Psoas muscle (tissue), 7 donors: ENCODE measurements at regions not wholly inside any gene's neighbourhood (a gene's known extent, or its start where the extent isn't known, plus 50 kb on each side); places are given as distances from the start of the nearest gene placed in this dataset.
"Not testable (repeated sequence)": the region's sequence is repeated elsewhere in the genome, so short reads cannot be mapped to it uniquely, and the experiment has no call there.

Source experiments
- ATAC-seq, 4 donors: fragments of 200-7000 bp; cut with Tn5 transposase; one replicate each; pipeline ENCODE4 v1.9.1; 2020; ENCODE audit warnings: moderate library complexity in 3 of 4, mild to moderate bottlenecking in 2 of 4
- DNase-seq, 2 donors: peaks; one replicate each; pipeline ENCODE4 v3.0.0-alpha.2; 2020
- H3K27ac ChIP-seq: fragments of 200-600 bp; one replicate; pipeline ENCODE4 v1.8.0; 2022
- H3K27me3 ChIP-seq, 3 donors: fragments of 200-600 bp in 1 of 3; one replicate each; pipeline versions ENCODE4 v1.6.1 to v1.8.0; 2013 to 2022; ENCODE audit warnings: low read length in 2 of 3, mild to moderate bottlenecking in 2 of 3, moderate library complexity in 1 of 3; ENCODE audit not compliant: insufficient read depth in 3 of 3
- H3K36me3 ChIP-seq, 2 donors: fragments of 200-600 bp in 1 of 2; one replicate each; pipeline versions ENCODE4 v1.6.1 to v1.8.0; 2013 to 2022; ENCODE audit warnings: low read depth in 1 of 2, mild to moderate bottlenecking in 1 of 2, moderate library complexity in 1 of 2; ENCODE audit not compliant: insufficient read depth in 1 of 2
- H3K4me1 ChIP-seq: fragments of 200-600 bp; one replicate; pipeline ENCODE4 v1.8.0; 2022
- H3K4me3 ChIP-seq: fragments of 200-600 bp; one replicate; pipeline ENCODE4 v1.8.0; 2022; ENCODE audit warnings: mild to moderate bottlenecking
- H3K9me3 ChIP-seq: fragments of 200-600 bp; one replicate; pipeline ENCODE4 v1.8.0; 2022
- WGBS, 3 donors: extraction: QIAGEN DNeasy Blood & Tissue Kit; methylation state at CpG; one replicate each; pipeline versions ENCODE4 v1.1.6 to v1.1.7; 2013; 5-methylcytosine and 5-hydroxymethylcytosine counted together
- intact Hi-C, 2 donors: fragments of 100-400 bp; cut with DNase I; formaldehyde crosslinking; loops; one replicate each; pipeline versions ENCODE4 v1.11.0 to v1.14.2; 2022
- TF ChIP-seq, protein P1 (sequence below): fragments of 200-600 bp; IDR thresholded peaks from one replicate; pipeline ENCODE4 v1.8.0; 2022; ENCODE audit warnings: antibody characterized with exemption
- donor health status: healthy with polysubstance abuse.
- donor health status: DM: no; HTN: no; CAD: no; lungs with moderate emphysema.
- donor health status: Bipolar disorder and iron deficiency.
- donor health status: healthy.
- donor health status: DM: yes; HTN: yes; CAD: no.
- donor health status: DM: no; HTN: no; CAD: no.
- donor health status: DM: yes; HTN: yes; CAD: no.

DNA sequence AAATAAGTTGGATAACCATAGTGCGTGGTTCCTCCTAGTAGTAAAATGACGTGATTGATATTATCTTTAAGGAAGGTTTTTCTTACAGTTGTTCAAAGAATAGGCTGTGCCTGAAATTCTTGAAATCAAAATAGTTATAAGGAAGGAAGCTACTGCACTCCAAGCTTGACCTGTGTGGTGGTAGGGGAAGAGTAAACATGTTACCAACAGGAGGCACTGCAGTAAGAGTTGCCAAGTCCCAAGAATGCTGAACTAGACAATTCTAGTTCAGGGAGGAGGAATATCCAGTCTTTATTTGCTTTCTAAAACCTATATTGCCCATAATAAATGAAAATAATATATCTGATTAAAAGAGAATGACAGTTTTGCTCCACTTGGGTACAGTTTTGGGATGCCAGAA lies 764.5 kb downstream of the TMTC2 start:
- no peaks in the 10 kb centered on the region for H3K27me3 ChIP-seq
- DNase-seq (no peak), ATAC-seq (no peak)
- H3K4me1 ChIP-seq = no peaks in the 10 kb centered on the region
- H3K4me3 ChIP-seq = no peak overlapping the region
- TF ChIP-seq, protein P1, sequence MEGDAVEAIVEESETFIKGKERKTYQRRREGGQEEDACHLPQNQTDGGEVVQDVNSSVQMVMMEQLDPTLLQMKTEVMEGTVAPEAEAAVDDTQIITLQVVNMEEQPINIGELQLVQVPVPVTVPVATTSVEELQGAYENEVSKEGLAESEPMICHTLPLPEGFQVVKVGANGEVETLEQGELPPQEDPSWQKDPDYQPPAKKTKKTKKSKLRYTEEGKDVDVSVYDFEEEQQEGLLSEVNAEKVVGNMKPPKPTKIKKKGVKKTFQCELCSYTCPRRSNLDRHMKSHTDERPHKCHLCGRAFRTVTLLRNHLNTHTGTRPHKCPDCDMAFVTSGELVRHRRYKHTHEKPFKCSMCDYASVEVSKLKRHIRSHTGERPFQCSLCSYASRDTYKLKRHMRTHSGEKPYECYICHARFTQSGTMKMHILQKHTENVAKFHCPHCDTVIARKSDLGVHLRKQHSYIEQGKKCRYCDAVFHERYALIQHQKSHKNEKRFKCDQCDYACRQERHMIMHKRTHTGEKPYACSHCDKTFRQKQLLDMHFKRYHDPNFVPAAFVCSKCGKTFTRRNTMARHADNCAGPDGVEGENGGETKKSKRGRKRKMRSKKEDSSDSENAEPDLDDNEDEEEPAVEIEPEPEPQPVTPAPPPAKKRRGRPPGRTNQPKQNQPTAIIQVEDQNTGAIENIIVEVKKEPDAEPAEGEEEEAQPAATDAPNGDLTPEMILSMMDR = no peak
- intact Hi-C loops = no loop called here
- H3K27ac ChIP-seq = no peak overlapping the region
- 85 to 87% (median 86%) methylated on average over 2 of the region's 2 CpGs for WGBS, 3 donors
- H3K36me3 ChIP-seq = no peaks in the 10 kb centered on the region
- H3K9me3 ChIP-seq = no peaks in the 10 kb centered on the region

DNA sequence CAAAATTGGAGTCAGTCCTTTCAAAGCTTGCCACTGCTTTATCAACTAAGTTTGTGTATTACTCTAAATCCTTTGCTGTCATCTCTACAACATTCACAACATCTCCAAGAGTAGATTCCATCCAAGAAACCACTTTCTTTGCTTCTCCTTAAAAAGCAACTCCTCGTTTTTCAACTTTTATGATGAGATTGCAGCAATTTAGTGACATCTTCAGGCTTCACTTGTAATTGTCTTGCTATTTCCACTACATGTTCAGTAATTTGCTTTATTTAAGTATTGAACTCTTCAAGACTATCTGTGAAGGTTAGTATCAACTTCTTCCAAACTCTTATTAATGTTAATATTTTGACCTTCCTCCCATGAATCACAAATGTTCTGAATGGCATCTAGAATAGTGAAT lies 747.9 kb downstream of the TMTC2 start:
- ATAC-seq (no peak), DNase-seq (no peak)
- no peaks in the 10 kb centered on the region for H3K4me1 ChIP-seq
- no peak overlapping the region for H3K4me3 ChIP-seq
- no peaks in the 10 kb centered on the region for H3K27me3 ChIP-seq
- no peaks in the 10 kb centered on the region for H3K36me3 ChIP-seq
- TF ChIP-seq, protein P1 = no peak
- no peaks in the 10 kb centered on the region for H3K9me3 ChIP-seq
- intact Hi-C loops = no loop called here
- WGBS, 3 donors = 43 to 60% (median 44%) methylated on average over 1 of the region's 1 CpG
- no peak overlapping the region for H3K27ac ChIP-seq

DNA sequence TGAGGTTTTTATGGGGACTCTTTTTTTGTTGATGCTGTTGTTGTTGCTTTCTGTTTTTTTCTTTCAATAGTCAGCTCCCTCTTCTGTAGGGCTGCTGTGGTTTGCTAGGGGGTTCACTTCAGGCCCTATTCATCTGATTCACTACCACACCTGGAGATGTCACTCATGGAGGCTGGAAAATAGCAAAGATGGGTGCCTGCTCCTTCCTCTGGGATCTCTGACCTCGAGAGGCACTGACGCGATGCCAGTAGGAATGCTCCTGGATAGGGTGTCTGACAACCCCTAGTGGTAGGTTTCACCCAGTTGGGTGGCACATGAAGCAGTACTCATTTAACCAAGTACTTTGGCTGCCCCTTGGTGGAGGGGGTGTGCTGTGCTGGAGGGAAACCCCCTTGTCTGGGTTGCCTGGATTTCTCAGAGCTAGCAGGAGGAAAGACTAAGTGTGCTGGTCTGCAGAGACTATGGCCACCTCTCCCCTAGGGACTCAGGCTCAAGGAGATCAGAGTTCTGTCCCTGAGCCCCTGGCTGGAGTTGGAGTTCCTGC lies 745.5 kb downstream of the TMTC2 start:
- 84 to 92% (median 89%) methylated on average over 3 of the region's 3 CpGs for WGBS, 3 donors
- Histone ChIP-seq H3K9me3 (no peaks in the 10 kb centered on the region), H3K36me3 (no peaks in the 10 kb centered on the region), H3K27me3 (no peaks in the 10 kb centered on the region), H3K4me1 (no peaks in the 10 kb centered on the region), H3K27ac (no peak overlapping the region), H3K4me3 (no peak overlapping the region)
- ATAC-seq (no peak), DNase-seq (no peak)
- intact Hi-C loops = no loop called here
- TF ChIP-seq, protein P1 = no peak

DNA sequence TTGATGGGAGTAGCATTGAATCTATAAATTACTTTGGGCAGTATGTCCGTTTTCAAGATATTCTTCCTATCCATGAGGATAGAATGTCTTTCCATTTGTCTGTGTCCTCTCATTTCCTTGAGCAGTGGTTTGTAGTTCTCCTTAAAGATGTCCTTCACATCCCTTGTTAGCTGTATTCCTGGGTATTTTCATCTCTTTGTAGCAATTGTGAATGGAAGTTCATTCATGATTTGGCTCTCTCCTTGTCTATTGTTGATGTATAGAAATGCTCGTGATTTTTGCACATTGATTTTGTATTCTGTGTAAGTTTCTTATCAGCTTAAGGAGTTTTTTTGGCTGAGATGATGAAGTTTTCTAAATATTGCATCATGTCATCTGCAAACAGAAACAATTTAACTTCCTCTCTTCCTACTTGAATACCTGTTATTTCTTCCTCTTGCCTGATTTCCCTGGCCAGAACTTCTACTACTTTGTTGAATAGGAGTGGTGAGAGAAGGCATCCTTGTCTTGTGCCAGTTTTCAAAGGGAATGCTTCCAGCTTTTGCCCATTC lies 741.0 kb downstream of the TMTC2 start:
- DNase-seq, ATAC-seq, H3K27me3 ChIP-seq, intact Hi-C loops, H3K36me3 ChIP-seq, H3K4me3 ChIP-seq, H3K27ac ChIP-seq, H3K9me3 ChIP-seq, H3K4me1 ChIP-seq: not testable (repeated sequence)
- 86 to 90% (median 86%) methylated on average over 2 of the region's 2 CpGs for WGBS, 3 donors

DNA sequence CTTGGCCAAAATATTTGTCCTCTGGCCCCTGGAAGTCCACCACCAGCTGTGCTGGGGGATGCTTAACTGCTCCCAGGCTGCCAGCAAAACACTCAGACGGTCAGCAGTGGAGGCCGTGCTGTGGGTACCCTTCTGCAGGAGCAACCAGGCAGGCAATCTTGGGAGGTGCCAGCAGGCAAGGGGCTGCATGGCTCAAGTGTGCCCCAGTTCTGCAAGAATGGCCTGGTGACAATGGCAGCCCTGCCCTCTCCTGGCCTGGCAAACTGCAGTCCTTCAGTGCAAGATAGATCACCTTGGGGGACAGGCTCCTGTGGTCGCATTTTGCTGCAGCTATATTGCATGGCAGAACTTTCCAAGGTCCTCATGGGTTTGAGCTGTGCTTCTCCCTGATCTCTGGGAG lies 728.3 kb downstream of the TMTC2 start:
- no peak for ATAC-seq
- TF ChIP-seq, protein P1 = no peak
- Histone ChIP-seq H3K27ac (no peak overlapping the region), H3K27me3 (no peaks in the 10 kb centered on the region), H3K9me3 (no peaks in the 10 kb centered on the region), H3K4me3 (no peak overlapping the region), H3K4me1 (no peaks in the 10 kb centered on the region), H3K36me3 (no peaks in the 10 kb centered on the region)
- DNase-seq = no peak
- intact Hi-C loops = no loop called here
- WGBS, 3 donors = 80 to 88% (median 85%) methylated on average over 3 of the region's 3 CpGs
